SK-N-MC (cell line): ENCODE measurements at regions not wholly inside any gene's neighbourhood (a gene's known extent, or its start where the extent isn't known, plus 50 kb on each side); places are given as distances from the start of the nearest gene placed in this dataset.

ENCODE experiments used
- EZH2 ChIP-seq: fragments of 200-600 bp; sonication (generic); IDR thresholded peaks from one replicate; pipeline ENCODE4 v1.6.1; 2017; ENCODE audit warnings: antibody characterized with exemption
- POLR2AphosphoS5 ChIP-seq: IDR thresholded peaks from 2 replicates; pipeline ENCODE4 v1.6.1; 2012; ENCODE audit warnings: mild to moderate bottlenecking, low read depth, low read length, borderline replicate concordance

DNA sequence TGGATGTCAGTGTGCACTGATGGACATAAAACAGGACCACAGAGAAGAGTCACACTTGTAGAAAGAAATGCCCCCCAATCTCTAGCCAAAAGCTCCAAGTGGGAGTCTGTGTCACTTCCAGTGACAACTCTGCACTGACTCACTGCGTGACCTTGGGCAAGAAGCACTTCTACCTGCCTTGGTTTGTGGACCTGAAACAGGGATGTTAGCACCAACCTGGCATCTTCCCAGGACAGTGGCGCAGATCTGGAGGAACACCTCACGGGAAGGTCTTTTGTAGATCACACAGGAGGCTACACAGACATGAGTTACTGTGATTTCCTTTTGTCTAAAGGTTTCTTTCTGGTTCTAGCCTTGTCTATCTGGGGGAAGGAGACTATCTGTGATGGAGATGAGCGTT lies 80.5 kb upstream of the DHRSX start:
- TF ChIP-seq EZH2 (no peak), POLR2AphosphoS5 (no peak)
